SK-N-MC (cell line): ENCODE measurements at regions not wholly inside any gene's neighbourhood (a gene's known extent, or its start where the extent isn't known, plus 50 kb on each side); places are given as distances from the start of the nearest gene placed in this dataset.

Experiments used
- EZH2 ChIP-seq: fragments of 200-600 bp; sonication (generic); IDR thresholded peaks from one replicate; pipeline ENCODE4 v1.6.1; 2017; ENCODE audit warnings: antibody characterized with exemption
- FOXP2 ChIP-seq: optimal IDR thresholded peaks from 2 replicates; pipeline ENCODE3; 2011; ENCODE audit warnings: mild to moderate bottlenecking, moderate library complexity; ENCODE audit not compliant: insufficient read depth; ENCODE audit errors: extremely low read length, control extremely low read depth
- POLR2AphosphoS5 ChIP-seq: IDR thresholded peaks from 2 replicates; pipeline ENCODE4 v1.6.1; 2012; ENCODE audit warnings: mild to moderate bottlenecking, low read depth, low read length, borderline replicate concordance

DNA sequence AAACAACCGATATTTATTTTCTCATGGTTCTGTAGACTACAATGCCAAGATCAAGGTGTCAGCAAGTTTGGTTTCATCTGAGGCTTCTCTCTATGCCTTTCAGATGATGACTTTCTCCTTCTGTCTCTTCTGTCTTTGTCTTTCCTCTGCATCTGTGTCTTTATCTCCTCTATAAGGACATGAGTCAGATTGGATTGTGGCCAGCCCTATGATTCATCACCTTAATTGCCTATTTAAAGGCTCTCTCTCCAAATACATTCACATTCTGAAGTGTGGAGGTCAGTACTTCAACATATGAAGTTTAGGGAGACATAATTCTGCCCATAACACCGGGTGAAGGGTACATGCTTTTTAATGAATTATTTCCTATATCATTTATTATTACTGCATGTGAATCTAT lies 71.2 kb upstream of the CNTNAP5 start:
- TF ChIP-seq EZH2 (no peak), POLR2AphosphoS5 (no peak), FOXP2 (no peak)
